ENCODE measurements at regions not wholly inside any gene's neighbourhood (a gene's known extent, or its start where the extent isn't known, plus 50 kb on each side); places are given as distances from the start of the nearest gene placed in this dataset.

DNA sequence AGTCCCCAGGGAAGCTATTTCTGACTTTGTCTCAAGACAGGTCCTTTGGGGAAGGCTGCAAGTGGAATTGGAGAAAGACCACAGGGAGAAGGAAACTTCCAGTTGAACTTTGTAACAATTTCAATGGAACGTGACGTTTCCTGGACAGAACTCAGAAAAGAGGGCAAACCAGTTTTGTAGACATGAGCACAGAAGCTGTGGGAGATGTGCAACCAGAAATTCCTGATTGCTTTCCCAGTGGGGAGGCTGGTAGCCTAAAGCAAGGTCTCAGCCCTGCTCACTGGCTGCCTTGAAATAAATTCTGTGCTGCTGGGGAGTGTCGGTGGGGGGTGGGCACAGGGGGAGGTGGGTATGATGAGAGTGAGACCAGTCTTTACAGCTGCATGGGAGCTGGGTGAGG lies 1206.7 kb upstream of the ADGRL2 start:
- Histone ChIP-seq H3K9me3 (no peaks in the 10 kb centered on the region), H3K4me3 (no peak overlapping the region), H3K27me3 (no peaks in the 10 kb centered on the region), H3K36me3 (ENCODE audit: low read depth, missing control alignments) (no peaks in the 10 kb centered on the region), H3K4me1 (no peaks in the 10 kb centered on the region), H3K27ac (no peak overlapping the region)
- intact Hi-C loops (cut with DNase I; ENCODE audit: low total_unique reads), result no loop called here
- DNase-seq, result no peak
- WGBS, 2 donors, result 85% methylated on average over 3 of the region's 3 CpGs
- TF ChIP-seq POLR2A (IDR thresholded peaks at IDR 0.05), result no peak

DNA sequence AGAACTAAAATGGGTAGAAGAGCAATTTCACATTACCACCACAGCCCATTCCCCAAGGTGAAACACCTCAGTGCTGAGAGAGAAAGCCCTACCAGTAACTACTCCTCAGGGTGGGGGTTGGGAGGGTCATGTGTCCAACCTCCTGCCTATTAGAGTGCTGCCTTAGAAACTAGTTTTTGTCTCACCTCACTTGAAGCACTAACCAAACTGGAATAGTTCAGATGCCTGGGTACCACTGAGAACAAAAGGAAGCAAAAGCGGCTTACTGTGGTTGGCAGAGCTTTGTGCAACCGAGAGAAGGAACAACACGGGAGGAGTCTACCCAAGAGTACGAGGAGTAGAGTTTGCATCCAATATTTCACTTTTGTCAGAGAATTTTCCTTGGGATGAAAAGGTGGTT lies 1207.5 kb upstream of the ADGRL2 start:
- TF ChIP-seq POLR2A (IDR thresholded peaks at IDR 0.05) (no peak), CTCF (IDR thresholded peaks at IDR 0.05) (no peak)
- intact Hi-C loops (cut with DNase I; ENCODE audit: low total_unique reads), result no loop called here
- 86 to 87% methylated on average over 4 of the region's 4 CpGs for WGBS, 2 donors

GRCh38 chr1:80582980-80583379 lies 1217.8 kb upstream of the ADGRL2 start:
- intact Hi-C loops (cut with DNase I; ENCODE audit: low total_unique reads), result no loop called here
- no peak for DNase-seq
- H3K4me3 ChIP-seq, result no peak overlapping the region
- H3K27me3 ChIP-seq, result no peaks in the 10 kb centered on the region
- no peaks in the 10 kb centered on the region for H3K36me3 ChIP-seq (ENCODE audit: low read depth, missing control alignments)
- no peaks in the 10 kb centered on the region for H3K9me3 ChIP-seq
- 77 to 85% methylated on average over 4 of the region's 4 CpGs for WGBS, 2 donors
- H3K27ac ChIP-seq, result no peak overlapping the region
- no peak for TF ChIP-seq POLR2A (IDR thresholded peaks at IDR 0.05)
- TF ChIP-seq CTCF (IDR thresholded peaks at IDR 0.05), result no peak
- H3K4me1 ChIP-seq, result no peaks in the 10 kb centered on the region

More for the DNA sequence above, 1207.5 kb upstream of the ADGRL2 start:
- Histone ChIP-seq H3K36me3 (ENCODE audit: low read depth, missing control alignments) (no peaks in the 10 kb centered on the region), H3K9me3 (no peaks in the 10 kb centered on the region), H3K4me1 (no peaks in the 10 kb centered on the region), H3K4me3 (no peak overlapping the region), H3K27ac (no peak overlapping the region), H3K27me3 (no peaks in the 10 kb centered on the region)
- DNase-seq, result no peak

GRCh38 chr1:80579055-80579454 lies 1221.7 kb upstream of the ADGRL2 start:
- TF ChIP-seq CTCF (IDR thresholded peaks at IDR 0.05), result no peak
- TF ChIP-seq POLR2A (IDR thresholded peaks at IDR 0.05), result no peak
- Histone ChIP-seq H3K27ac (no peak overlapping the region), H3K4me1 (no peaks in the 10 kb centered on the region), H3K9me3 (no peaks in the 10 kb centered on the region), H3K36me3 (ENCODE audit: low read depth, missing control alignments) (no peaks in the 10 kb centered on the region), H3K4me3 (no peak overlapping the region), H3K27me3 (no peaks in the 10 kb centered on the region)
- 76 to 85% methylated on average over 1 of the region's 1 CpG for WGBS, 2 donors
- intact Hi-C loops (cut with DNase I; ENCODE audit: low total_unique reads), result no loop called here
- no peak for DNase-seq

- DNase-seq, result no peak
- TF ChIP-seq POLR2A (IDR thresholded peaks at IDR 0.05) (no peak), CTCF (IDR thresholded peaks at IDR 0.05) (no peak)
- Histone ChIP-seq H3K4me1 (no peaks in the 10 kb centered on the region), H3K36me3 (ENCODE audit: low read depth, missing control alignments) (no peaks in the 10 kb centered on the region), H3K9me3 (no peaks in the 10 kb centered on the region), H3K27me3 (no peaks in the 10 kb centered on the region), H3K4me3 (no peak overlapping the region), H3K27ac (no peak overlapping the region)
- 39 to 43% methylated on average over 2 of the region's 2 CpGs for WGBS, 2 donors
- intact Hi-C loops (cut with DNase I; ENCODE audit: low total_unique reads), result no loop called here
These were observed 1233.9 kb upstream of the ADGRL2 start for GRCh38 chr1:80566867-80567266.
